NCI-H146 treated with DMSO at 0.1 percent for 48 hours (cell line): ENCODE measurements at regions not wholly inside any gene's neighbourhood (a gene's known extent, or its start where the extent isn't known, plus 50 kb on each side); places are given as distances from the start of the nearest gene placed in this dataset.
"Not testable (repeated sequence)": the region's sequence is repeated elsewhere in the genome, so short reads cannot be mapped to it uniquely, and the experiment has no call there.

ENCODE experiments used
- DNase-seq: peaks from one replicate; lab custom pipeline; 2025; ENCODE audit not compliant: unreplicated experiment; lab: John Stamatoyannopoulos, UW

GRCh38 chr10:16231176-16231575 lies 205.6 kb upstream of the PTER start:
- no peak for DNase-seq

- no peak for DNase-seq
These were observed 204.9 kb upstream of the PTER start for GRCh38 chr10:16231734-16232435.

- no peak for DNase-seq
These were observed 204.4 kb upstream of the PTER start for GRCh38 chr10:16232441-16232840.

GRCh38 chr10:16234916-16235315 lies 201.9 kb upstream of the PTER start:
- DNase-seq: no peak

DNA sequence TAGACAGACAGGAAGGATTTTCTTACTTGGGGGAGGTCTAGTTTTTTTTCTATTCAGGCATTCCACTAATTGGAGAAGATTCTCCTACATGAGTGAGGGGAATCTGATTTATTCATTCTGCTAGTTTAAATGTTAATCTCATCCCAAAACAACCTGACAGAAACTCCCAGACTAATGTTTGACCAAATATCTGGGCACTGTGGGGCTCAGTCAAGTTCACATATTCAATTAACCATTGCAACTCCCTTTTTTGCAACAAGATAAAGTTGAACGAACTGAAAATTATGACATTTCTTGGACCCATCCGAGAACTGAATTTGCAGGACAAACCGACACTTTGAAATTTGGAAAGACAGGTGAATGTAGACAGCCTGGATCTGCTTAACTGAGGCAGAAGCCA lies 194.4 kb upstream of the PTER start:
- DNase-seq: no peak

GRCh38 chr10:16242859-16243613 lies 193.8 kb upstream of the PTER start:
- no peak for DNase-seq

DNA sequence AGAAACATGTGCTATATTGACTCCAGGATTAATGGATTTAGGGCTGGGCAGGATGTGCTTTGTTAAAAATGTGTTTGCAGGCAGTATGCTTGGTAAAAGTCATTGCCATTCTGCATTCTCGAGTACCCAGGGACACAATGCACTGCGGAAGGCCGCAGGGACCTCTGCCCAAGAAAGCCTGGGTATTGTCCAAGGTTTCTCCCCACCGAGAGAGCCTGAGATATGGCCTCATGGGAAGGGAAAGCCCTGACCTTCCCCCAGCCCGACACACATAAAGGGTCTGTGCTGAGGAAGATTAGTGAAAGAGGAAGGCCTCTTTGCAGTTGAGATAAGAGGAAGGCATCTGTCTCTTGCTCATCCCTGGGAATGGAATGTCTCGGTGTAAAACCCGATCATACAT lies 186.7 kb upstream of the PTER start:
- not testable (repeated sequence) for DNase-seq

DNA sequence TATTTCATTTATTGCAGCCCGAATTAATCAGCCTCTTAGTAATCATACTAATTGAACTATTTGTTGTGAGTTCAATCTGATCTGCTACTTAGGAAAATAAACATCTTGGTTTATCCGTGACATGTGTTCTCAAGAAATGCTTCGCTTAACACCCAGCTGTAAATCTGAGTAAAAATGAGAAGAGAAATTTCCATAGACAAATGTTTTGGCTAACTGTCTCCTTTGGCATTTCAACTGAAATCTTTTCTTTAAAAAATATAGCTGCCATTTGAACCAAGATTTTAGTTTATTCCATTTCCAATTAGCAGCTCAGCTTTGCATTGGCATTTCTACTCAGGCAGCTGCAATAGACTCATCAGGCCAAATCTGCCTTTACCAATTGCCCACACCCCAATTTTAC lies 180.5 kb upstream of the PTER start:
- no peak for DNase-seq

GRCh38 chr10:16258291-16259040 lies 178.3 kb upstream of the PTER start:
- DNase-seq: no peak

DNA sequence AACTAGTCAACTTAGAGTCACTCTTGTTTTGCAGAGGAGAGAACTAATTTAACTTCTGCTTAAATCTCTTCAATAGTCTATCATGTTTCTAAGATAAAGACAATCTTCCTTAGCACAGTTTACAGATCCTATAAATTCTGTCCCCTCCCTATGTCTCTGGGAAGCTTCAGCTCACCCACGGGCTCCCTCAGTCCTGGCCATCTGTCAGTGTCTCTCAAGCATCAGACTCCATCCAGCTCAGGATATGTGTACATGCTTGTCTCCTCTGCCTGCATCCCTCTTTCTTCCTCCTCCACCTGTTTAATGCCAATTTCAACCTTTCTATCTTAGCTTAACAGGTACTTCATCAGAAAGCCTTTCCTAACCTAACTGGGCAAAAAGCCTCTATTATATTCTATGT lies 177.1 kb upstream of the PTER start:
- no peak for DNase-seq

GRCh38 chr10:16260388-16260787 lies 176.4 kb upstream of the PTER start:
- DNase-seq: no peak

DNA sequence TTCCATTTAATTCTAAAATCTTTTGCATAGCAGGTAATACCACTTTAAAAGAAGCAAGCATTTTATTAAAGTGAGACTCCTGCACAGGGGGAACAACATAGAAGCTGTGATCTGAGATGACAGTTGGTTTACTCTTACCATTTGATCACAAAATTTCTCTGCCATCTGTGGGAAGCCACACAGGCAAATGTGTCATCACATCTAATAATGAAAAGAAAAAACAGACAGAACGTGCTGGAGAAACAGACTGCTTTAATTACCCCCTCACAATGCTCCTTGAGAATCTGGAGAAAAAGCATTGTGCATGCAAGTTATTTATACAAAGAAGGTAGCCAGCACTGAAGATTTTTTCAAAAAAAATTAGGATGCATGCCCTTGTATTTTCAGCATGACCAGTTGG lies 165.2 kb upstream of the PTER start:
- no peak for DNase-seq

DNA sequence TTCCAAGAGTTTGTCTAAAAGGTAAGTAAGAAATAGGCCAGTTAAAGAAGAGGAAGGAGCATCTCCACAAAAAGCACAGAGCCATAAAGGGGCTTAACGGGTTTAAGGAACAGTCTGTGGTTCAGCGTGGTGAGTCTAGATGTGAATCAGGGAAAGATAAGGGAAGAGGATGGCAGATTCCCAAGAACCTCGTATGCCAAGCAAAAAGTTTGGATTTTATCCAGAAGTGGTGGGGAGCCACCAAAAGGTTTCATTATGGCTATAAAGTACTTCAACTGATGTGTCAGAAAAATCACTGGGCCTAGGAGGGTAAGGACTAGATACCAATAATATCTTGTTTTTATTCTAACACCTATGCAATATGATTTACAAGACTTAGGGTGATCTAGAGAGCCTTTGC lies 161.9 kb upstream of the PTER start:
- no peak for DNase-seq

- DNase-seq: no peak
These were observed 156.2 kb upstream of the PTER start for GRCh38 chr10:16280595-16280994.

- DNase-seq: no peak
These were observed 144.4 kb upstream of the PTER start for GRCh38 chr10:16292366-16292765.

DNA sequence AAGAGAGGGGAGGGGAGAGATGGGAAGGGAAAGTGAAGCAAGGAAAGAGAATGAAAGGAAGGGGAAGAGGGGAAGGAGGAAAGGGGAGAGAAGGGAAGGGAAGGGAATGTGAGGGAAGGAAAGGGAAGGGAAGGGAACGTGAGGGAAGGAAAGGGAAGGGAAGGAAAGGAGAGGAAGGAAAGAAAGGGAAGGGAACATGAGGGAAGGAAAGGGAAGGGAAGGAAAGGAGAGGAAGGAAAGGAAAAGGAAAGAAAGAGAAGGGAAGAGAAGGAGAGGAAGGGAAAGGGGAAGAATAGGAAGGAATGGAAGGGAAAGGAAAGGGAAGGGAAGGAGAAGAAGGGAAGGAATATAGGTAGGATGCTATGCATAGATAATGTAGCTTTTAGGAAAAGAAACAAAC lies 139.7 kb upstream of the PTER start:
- DNase-seq: no peak

DNA sequence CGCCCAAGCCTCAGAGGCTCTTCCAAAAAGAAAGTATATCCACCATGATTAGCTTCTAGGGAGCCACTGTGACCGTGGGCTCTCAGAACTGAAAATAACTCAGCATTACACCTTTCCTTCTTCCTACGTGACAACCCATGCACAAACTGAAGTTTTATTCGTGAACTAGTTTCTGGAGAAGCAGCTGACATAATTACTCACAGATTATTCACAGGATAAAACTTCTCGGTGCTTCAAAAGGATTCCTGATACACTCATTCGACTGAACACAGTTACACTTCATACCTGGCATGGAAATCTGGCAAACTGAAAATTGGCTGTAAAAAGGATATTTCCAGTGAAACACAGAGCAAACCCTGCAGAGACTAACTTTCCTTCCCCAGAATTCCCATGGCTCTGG lies 139.2 kb upstream of the PTER start:
- DNase-seq: no peak

DNA sequence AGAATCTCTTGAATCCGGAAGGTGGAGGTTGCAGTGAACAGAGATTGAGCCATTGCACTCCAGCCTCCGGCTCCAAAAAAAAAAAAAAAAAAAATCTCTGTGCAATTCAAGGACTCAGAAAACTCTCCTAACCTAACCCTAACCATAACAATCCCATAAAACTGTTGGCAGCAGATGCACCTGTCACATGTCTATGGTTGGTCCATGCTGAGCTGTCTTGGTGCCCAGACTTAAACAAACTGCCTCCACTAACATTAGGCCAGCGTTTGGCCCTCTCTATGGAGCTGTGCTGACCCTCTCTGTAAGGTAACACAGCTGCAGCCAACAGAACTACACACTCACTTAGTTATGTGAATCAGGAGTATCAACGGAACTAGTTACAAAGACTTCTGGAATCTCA lies 132.5 kb upstream of the PTER start:
- DNase-seq: no peak

DNA sequence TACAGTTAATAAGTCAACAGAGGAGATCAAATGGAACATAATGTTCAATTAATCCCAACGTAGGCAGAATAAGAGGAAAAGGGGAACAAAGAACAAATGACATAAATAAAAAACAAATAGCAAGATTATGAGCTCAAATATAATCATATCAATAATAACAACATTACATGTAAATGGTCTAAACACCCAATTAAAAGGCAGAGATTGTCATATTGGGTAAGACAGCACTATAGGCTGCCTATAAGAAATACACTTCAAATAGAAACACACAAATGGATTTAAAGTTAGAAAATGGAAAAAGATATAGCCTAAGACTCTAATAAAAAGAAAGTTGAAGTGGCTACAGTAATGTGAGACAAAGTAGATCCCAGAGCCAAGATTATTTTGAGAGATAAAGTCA lies 126.4 kb upstream of the PTER start:
- no peak for DNase-seq

DNA sequence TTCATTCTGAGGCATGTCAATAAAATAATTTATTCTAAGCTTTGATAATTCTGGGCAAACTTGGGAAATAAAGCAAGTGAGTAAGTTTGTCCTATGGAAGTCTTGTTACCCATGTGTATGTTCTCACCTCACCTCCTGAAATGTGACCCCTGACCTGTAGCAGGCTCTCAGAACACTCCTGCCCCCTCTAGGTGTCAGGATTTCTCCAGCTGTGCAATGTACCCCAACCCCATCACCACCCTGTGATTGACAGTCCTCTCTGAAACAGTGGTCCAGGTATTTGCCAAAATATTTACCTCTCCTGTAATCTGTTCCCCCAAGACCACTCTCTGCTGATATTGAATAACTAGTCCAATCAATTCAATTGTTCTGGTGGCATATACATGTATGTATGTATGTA lies 122.6 kb upstream of the PTER start:
- DNase-seq: no peak

- DNase-seq: no peak
These were observed 119.9 kb upstream of the PTER start for GRCh38 chr10:16316733-16317390.

DNA sequence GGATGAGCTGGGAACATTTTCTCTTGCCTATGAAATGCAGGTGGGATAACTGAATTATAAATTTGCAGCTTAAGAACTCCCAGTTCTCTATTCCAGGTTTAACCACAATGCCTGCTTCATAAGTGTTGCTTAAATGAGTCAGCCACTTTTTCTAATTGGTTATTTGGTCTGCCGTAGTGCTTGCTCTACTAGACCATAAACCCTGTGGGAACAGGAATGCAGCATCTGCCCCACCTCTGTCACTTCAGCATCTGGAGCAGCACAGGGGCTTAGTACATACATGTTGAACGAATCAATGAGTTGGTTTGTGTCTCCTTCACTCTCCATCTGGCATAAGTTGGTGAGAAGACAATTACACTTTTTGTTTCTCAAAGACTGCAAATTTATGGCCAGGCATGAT lies 95.2 kb upstream of the PTER start:
- DNase-seq: no peak
